ENCODE measurements at regions not wholly inside any gene's neighbourhood (a gene's known extent, or its start where the extent isn't known, plus 50 kb on each side); places are given as distances from the start of the nearest gene placed in this dataset.

- TF ChIP-seq CTCF (conservative IDR thresholded peaks at IDR 0.05 in 1 of 2, IDR thresholded peaks at IDR 0.05 in 1 of 2; ENCODE audit: low read depth in 1 of 2, low read length in 2 of 2) (no peak), EZH2 (IDR thresholded peaks at IDR 0.05; ENCODE audit: low read length, missing control alignments) (no peak)
Observed at GRCh38 chr5:133807348-133807747, 161.1 kb downstream of the C5orf15 start.

Data from fibroblast of lung (primary cell).